PC-3 (cell line): ENCODE measurements at regions not wholly inside any gene's neighbourhood (a gene's known extent, or its start where the extent isn't known, plus 50 kb on each side); places are given as distances from the start of the nearest gene placed in this dataset.

Experiments used
- CTCF ChIP-seq: fragments of 300-600 bp; sonication (generic); conservative IDR thresholded peaks from 2 replicates; pipeline ENCODE4 v1.5.1; 2017; ENCODE audit warnings: antibody characterized with exemption, low read depth, mild to moderate bottlenecking, low read length
- EZH2 ChIP-seq: fragments of 300-600 bp; sonication (generic); IDR thresholded peaks from one replicate; pipeline ENCODE4 v1.6.1; 2017; ENCODE audit warnings: antibody characterized with exemption, mild to moderate bottlenecking, low read length; ENCODE audit not compliant: unreplicated experiment

GRCh38 chr5:128772356-128772755, 192.9 kb upstream of the SLC27A6 start:
- no peak for TF ChIP-seq CTCF
- TF ChIP-seq EZH2, result no peak
